CD14-positive monocyte (primary cell): ENCODE measurements at regions not wholly inside any gene's neighbourhood (a gene's known extent, or its start where the extent isn't known, plus 50 kb on each side); places are given as distances from the start of the nearest gene placed in this dataset.

Source experiments
- DNase-seq, 3 donors: peaks; one replicate each; pipeline ENCODE4 v3.0.0-alpha.2; 2011 to 2022
- H2AFZ ChIP-seq: 2 replicates; pipeline ENCODE4 v1.6.0; 2012; ENCODE audit warnings: mild to moderate bottlenecking, low read depth, low read length, inconsistent platforms; ENCODE audit not compliant: insufficient read depth, poor library complexity, severe bottlenecking
- H3K27ac ChIP-seq, 2 donors: 1 replicate in 1 of 2; 2 replicates in 1 of 2; pipeline ENCODE4 v1.5.1; 2012 to 2013; ENCODE audit warnings: low read length in 2 of 2, control low read depth in 1 of 2, inconsistent platforms in 1 of 2, low read depth in 1 of 2, mild to moderate bottlenecking in 1 of 2
- H3K27me3 ChIP-seq, 2 donors: one replicate each; pipeline versions ENCODE4 v1.6.0 to v1.6.1; 2011 to 2013; ENCODE audit warnings: low read length in 2 of 2; ENCODE audit not compliant: control insufficient read depth in 2 of 2, insufficient read depth in 2 of 2
- H3K36me3 ChIP-seq, 2 donors: replicated peaks in 1 of 2; 1 replicate in 1 of 2; 2 replicates in 1 of 2; pipeline versions ENCODE4 v1.5.1 to v1.6.1; 2012 to 2013; ENCODE audit warnings: low read length in 2 of 2, control low read depth in 1 of 2, inconsistent platforms in 1 of 2, mild to moderate bottlenecking in 1 of 2; ENCODE audit not compliant: insufficient read depth in 2 of 2, control insufficient read depth in 1 of 2
- H3K4me1 ChIP-seq, 2 donors: 1 replicate in 1 of 2; 2 replicates in 1 of 2; pipeline versions ENCODE4 v1.5.1 to v1.6.1; 2012 to 2013; ENCODE audit warnings: low read length in 2 of 2, control low read depth in 1 of 2, inconsistent platforms in 1 of 2, mild to moderate bottlenecking in 1 of 2, moderate library complexity in 1 of 2; ENCODE audit not compliant: insufficient read depth in 2 of 2, control insufficient read depth in 1 of 2
- H3K4me2 ChIP-seq: replicated peaks from 2 replicates; pipeline ENCODE3; 2012; ENCODE audit warnings: low read length, moderate library complexity, mild to moderate bottlenecking; ENCODE audit not compliant: poor library complexity, severe bottlenecking; ENCODE audit errors: extremely low read depth
- H3K4me3 ChIP-seq, 3 experiments: fragments of 200-600 bp in 1 of 3; sonication (generic) in 1 of 3; replicated peaks in 1 of 3; 1 replicate in 2 of 3; 2 replicates in 1 of 3; pipeline ENCODE4 v1.5.1; 2011 to 2013; ENCODE audit warnings: low read length in 3 of 3, mild to moderate bottlenecking in 3 of 3, control low read depth in 2 of 3, low read depth in 2 of 3, inconsistent platforms in 1 of 3, moderate library complexity in 1 of 3
- H3K79me2 ChIP-seq: 2 replicates; pipeline ENCODE4 v1.6.0; 2012; ENCODE audit warnings: mild to moderate bottlenecking, control low read depth, inconsistent platforms, low read length, moderate library complexity; ENCODE audit not compliant: insufficient read depth
- H3K9ac ChIP-seq: 2 replicates; pipeline ENCODE4 v1.6.0; 2017; ENCODE audit warnings: low read length, mild to moderate bottlenecking; ENCODE audit not compliant: insufficient read depth, poor library complexity, severe bottlenecking
- H3K9me3 ChIP-seq, 2 donors: replicated peaks in 1 of 2; 1 replicate in 1 of 2; 2 replicates in 1 of 2; pipeline versions ENCODE4 v1.5.1 to v1.6.1; 2012 to 2013; ENCODE audit warnings: low read length in 2 of 2, control low read depth in 1 of 2; ENCODE audit not compliant: control insufficient read depth in 1 of 2, insufficient read depth in 1 of 2
- H4K20me1 ChIP-seq: 2 replicates; pipeline ENCODE4 v1.6.0; 2012; ENCODE audit warnings: mild to moderate bottlenecking, low read length, control low read depth, moderate library complexity; ENCODE audit not compliant: insufficient read depth
- H3K27ac Mint-ChIP-seq, 7 donors: one replicate each; pipeline ENCODE4 v1.8.0; 2020; ENCODE audit warnings: mild to moderate bottlenecking in 7 of 7, mixed read lengths in 7 of 7, moderate library complexity in 6 of 7, inconsistent platforms in 2 of 7
- H3K27me3 Mint-ChIP-seq, 3 donors: one replicate each; pipeline ENCODE4 v1.8.0; 2021 to 2022; ENCODE audit warnings: low read depth in 3 of 3, mild to moderate bottlenecking in 3 of 3, mixed read lengths in 3 of 3, moderate library complexity in 3 of 3, inconsistent platforms in 1 of 3
- H3K36me3 Mint-ChIP-seq, 2 donors: one replicate each; pipeline ENCODE4 v1.8.0; 2020; ENCODE audit warnings: mixed read lengths in 2 of 2, inconsistent platforms in 1 of 2, mild to moderate bottlenecking in 1 of 2
- H3K4me1 Mint-ChIP-seq: one replicate; pipeline ENCODE4 v1.8.0; 2020; ENCODE audit warnings: mild to moderate bottlenecking, mixed read lengths
- H3K4me3 Mint-ChIP-seq, 2 donors: one replicate each; pipeline ENCODE4 v1.8.0; 2020; ENCODE audit warnings: mild to moderate bottlenecking in 2 of 2, mixed read lengths in 2 of 2, moderate library complexity in 1 of 2
- H3K9me3 Mint-ChIP-seq, 7 donors: one replicate each; pipeline ENCODE4 v1.8.0; 2020 to 2022; ENCODE audit warnings: mixed read lengths in 7 of 7, mild to moderate bottlenecking in 6 of 7, moderate library complexity in 6 of 7, inconsistent platforms in 2 of 7
- WGBS: methylation state at CpG from one replicate; pipeline ENCODE4 v1.1.5; 2013; ENCODE audit warnings: missing lambda C conversion rate; ENCODE audit not compliant: insufficient coverage; 5-methylcytosine and 5-hydroxymethylcytosine counted together
- intact Hi-C, 2 donors: fragments of 100-400 bp; cut with micrococcal nuclease; formaldehyde crosslinking; loops; one replicate each; pipeline versions ENCODE4 v1.15.0 to v1.15.1; 2023
- TF ChIP-seq, protein P1 (sequence below): fragments of 200-600 bp; IDR thresholded peaks from one replicate; pipeline ENCODE4 v1.8.0; 2022; ENCODE audit warnings: antibody characterized with exemption, mild to moderate bottlenecking

- H3K36me3 Mint-ChIP-seq, result no peaks in the 10 kb centered on the region
- TF ChIP-seq, protein P1, sequence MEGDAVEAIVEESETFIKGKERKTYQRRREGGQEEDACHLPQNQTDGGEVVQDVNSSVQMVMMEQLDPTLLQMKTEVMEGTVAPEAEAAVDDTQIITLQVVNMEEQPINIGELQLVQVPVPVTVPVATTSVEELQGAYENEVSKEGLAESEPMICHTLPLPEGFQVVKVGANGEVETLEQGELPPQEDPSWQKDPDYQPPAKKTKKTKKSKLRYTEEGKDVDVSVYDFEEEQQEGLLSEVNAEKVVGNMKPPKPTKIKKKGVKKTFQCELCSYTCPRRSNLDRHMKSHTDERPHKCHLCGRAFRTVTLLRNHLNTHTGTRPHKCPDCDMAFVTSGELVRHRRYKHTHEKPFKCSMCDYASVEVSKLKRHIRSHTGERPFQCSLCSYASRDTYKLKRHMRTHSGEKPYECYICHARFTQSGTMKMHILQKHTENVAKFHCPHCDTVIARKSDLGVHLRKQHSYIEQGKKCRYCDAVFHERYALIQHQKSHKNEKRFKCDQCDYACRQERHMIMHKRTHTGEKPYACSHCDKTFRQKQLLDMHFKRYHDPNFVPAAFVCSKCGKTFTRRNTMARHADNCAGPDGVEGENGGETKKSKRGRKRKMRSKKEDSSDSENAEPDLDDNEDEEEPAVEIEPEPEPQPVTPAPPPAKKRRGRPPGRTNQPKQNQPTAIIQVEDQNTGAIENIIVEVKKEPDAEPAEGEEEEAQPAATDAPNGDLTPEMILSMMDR, result no peak
- H3K4me3 ChIP-seq, result no peak overlapping the region
- no peaks in the 10 kb centered on the region for H3K4me1 ChIP-seq
- 76% methylated on average over 3 of the region's 4 CpGs for WGBS
- no peak overlapping the region for H3K27ac ChIP-seq
- H3K27me3 Mint-ChIP-seq, result no peaks in the 10 kb centered on the region
- H3K27me3 ChIP-seq, result no peaks in the 10 kb centered on the region
- no peaks in the 10 kb centered on the region for H3K4me1 Mint-ChIP-seq
- no peak for DNase-seq
- no peaks in the 10 kb centered on the region for H3K79me2 ChIP-seq
- H3K4me3 Mint-ChIP-seq, result no peak overlapping the region
- H2AFZ ChIP-seq, result no peak overlapping the region
- H3K4me2 ChIP-seq, result no peak overlapping the region
- peaks cover 15% of the 10 kb centered on the region in 2 donors for H3K9me3 ChIP-seq
- intact Hi-C loops, result no loop called here
- H3K36me3 ChIP-seq, result no peaks in the 10 kb centered on the region
- no peak overlapping the region for H3K9ac ChIP-seq
- peaks cover 15 to 25% (median 24%) of the 10 kb centered on the region in 7 donors for H3K9me3 Mint-ChIP-seq
- no peaks in the 10 kb centered on the region for H4K20me1 ChIP-seq
- H3K27ac Mint-ChIP-seq, result no peak overlapping the region
These were observed 50.6 kb upstream of the STX18 start for GRCh38 chr4:4592414-4592813.
